ENCODE measurements at regions not wholly inside any gene's neighbourhood (a gene's known extent, or its start where the extent isn't known, plus 50 kb on each side); places are given as distances from the start of the nearest gene placed in this dataset.

GRCh38 chr12:93191956-93192355 is 185.8 kb upstream of the NUDT4 start:
- no peak for DNase-seq (ENCODE audit: low read depth, low spot score)
- Histone ChIP-seq H3K9me2 (ENCODE audit: insufficient read depth) (no peaks in the 10 kb centered on the region), H3K27me3 (ENCODE audit: insufficient read depth, low read length) (no peaks in the 10 kb centered on the region), H3K27ac (ENCODE audit: low read depth, low read length) (no peak overlapping the region), H3K4me2 (ENCODE audit: low read length) (no peak overlapping the region), H3K4me3 (replicated peaks in 1 of 2; ENCODE audit: low read depth in 1 of 2, low read length in 2 of 2) (no peak overlapping the region), H3K79me2 (ENCODE audit: insufficient read depth, low read length) (no peaks in the 10 kb centered on the region), H3K9ac (ENCODE audit: low read length) (no peak overlapping the region), H3K9me3 (ENCODE audit: control insufficient read depth in 1 of 2, insufficient read depth in 1 of 2, low read depth in 1 of 2, low read length in 2 of 2) (no peaks in the 10 kb centered on the region), H2AFZ (ENCODE audit: low read depth, low read length, poor library complexity, severe bottlenecking) (no peak overlapping the region), H3K4me1 (ENCODE audit: control insufficient read depth in 1 of 2, insufficient read depth in 2 of 2, low read length in 2 of 2) (peaks cover 0 to under 1% of the 10 kb centered on the region in 2 experiments; a peak in 2 of 4 replicates), H3K36me3 (ENCODE audit: control insufficient read depth in 1 of 2, insufficient read depth in 2 of 2, low read length in 2 of 2) (no peaks in the 10 kb centered on the region), H4K20me1 (ENCODE audit: insufficient read depth) (no peaks in the 10 kb centered on the region)
- intact Hi-C loops (cut with micrococcal nuclease), result no loop called here
- TF ChIP-seq EZH2 (IDR thresholded peaks at IDR 0.05) (no peak), ZFX (IDR thresholded peaks at IDR 0.05) (no peak), POLR2A (IDR thresholded peaks at IDR 0.05; ENCODE audit: borderline replicate concordance, extremely low read depth, insufficient read depth, insufficient read length) (no peak), RAD21 (IDR thresholded peaks at IDR 0.05; ENCODE audit: low read depth) (no peak)
- no TSS peak for BruUV-seq (replicated peaks)
- POLR2A ChIA-PET, result no interaction called here
- RAD21 ChIA-PET (ENCODE audit: low non-redundant PET in 1 of 2, low total read pairs in 2 of 2, uncharacterized antibody in 2 of 2, unreplicated experiment in 2 of 2), result no interaction called here
- ATAC-seq, result no peak
- CTCF ChIA-PET, result no interaction called here

- ChIA-PET RAD21 (ENCODE audit: low non-redundant PET in 1 of 2, low total read pairs in 2 of 2, uncharacterized antibody in 2 of 2, unreplicated experiment in 2 of 2) (no interaction called here), CTCF (no interaction called here), POLR2A (no interaction called here)
- Histone ChIP-seq H2AFZ (ENCODE audit: low read depth, low read length, poor library complexity, severe bottlenecking) (no peak overlapping the region), H3K9me3 (ENCODE audit: control insufficient read depth in 1 of 2, insufficient read depth in 1 of 2, low read depth in 1 of 2, low read length in 2 of 2) (no peaks in the 10 kb centered on the region), H3K27ac (ENCODE audit: low read depth, low read length) (no peak overlapping the region), H3K36me3 (ENCODE audit: control insufficient read depth in 1 of 2, insufficient read depth in 2 of 2, low read length in 2 of 2) (no peaks in the 10 kb centered on the region), H3K27me3 (ENCODE audit: insufficient read depth, low read length) (no peaks in the 10 kb centered on the region), H3K4me3 (replicated peaks in 1 of 2; ENCODE audit: low read depth in 1 of 2, low read length in 2 of 2) (no peak overlapping the region), H3K9me2 (ENCODE audit: insufficient read depth) (no peaks in the 10 kb centered on the region), H4K20me1 (ENCODE audit: insufficient read depth) (no peaks in the 10 kb centered on the region), H3K4me2 (ENCODE audit: low read length) (no peak overlapping the region), H3K9ac (ENCODE audit: low read length) (no peak overlapping the region), H3K79me2 (ENCODE audit: insufficient read depth, low read length) (no peaks in the 10 kb centered on the region), H3K4me1 (ENCODE audit: control insufficient read depth in 1 of 2, insufficient read depth in 2 of 2, low read length in 2 of 2) (peaks cover 0 to 10% of the 10 kb centered on the region in 2 experiments; a peak in 2 of 4 replicates)
- DNase-seq (ENCODE audit: low read depth, low spot score), result no peak
- no TSS peak for BruUV-seq (replicated peaks)
- ATAC-seq, result no peak; the same call in 1 of the 2 replicates
- intact Hi-C loops (cut with micrococcal nuclease), result no loop called here
- TF ChIP-seq TCF7L2 (IDR thresholded peaks at IDR 0.05; ENCODE audit: borderline replicate concordance, extremely low read depth, insufficient read depth, insufficient read length) (no peak), ATF3 (IDR thresholded peaks at IDR 0.05) (no peak), REST (IDR thresholded peaks at IDR 0.05; ENCODE audit: low read depth) (no peak), CBX3 (IDR thresholded peaks at IDR 0.05; ENCODE audit: low read depth) (no peak), JUND (IDR thresholded peaks at IDR 0.05) (no peak), FOSL1 (IDR thresholded peaks at IDR 0.05; ENCODE audit: low read depth) (no peak), POLR2A (IDR thresholded peaks at IDR 0.05; ENCODE audit: borderline replicate concordance, extremely low read depth, insufficient read depth, insufficient read length) (no peak), EZH2 (IDR thresholded peaks at IDR 0.05) (no peak), RAD21 (IDR thresholded peaks at IDR 0.05; ENCODE audit: low read depth) (no peak), SRF (IDR thresholded peaks at IDR 0.05; ENCODE audit: low read depth) (no peak), CEBPB (IDR thresholded peaks at IDR 0.05; ENCODE audit: low read depth) (no peak), YY1 (IDR thresholded peaks at IDR 0.05; ENCODE audit: extremely low read depth, insufficient replicate concordance, low read depth, low read length) (no peak), EGR1 (IDR thresholded peaks at IDR 0.05; ENCODE audit: low read depth) (no peak), SP1 (IDR thresholded peaks at IDR 0.05; ENCODE audit: low read depth) (no peak), ZBTB33 (IDR thresholded peaks at IDR 0.05; ENCODE audit: extremely low read depth, insufficient replicate concordance, low read length) (no peak), ZNF274 (IDR thresholded peaks at IDR 0.05; ENCODE audit: low read depth, low read length) (no peak)
Observed at GRCh38 chr12:93192878-93193277, 184.8 kb upstream of the NUDT4 start.
